GM21360 (cell line): ENCODE measurements at regions not wholly inside any gene's neighbourhood (a gene's known extent, or its start where the extent isn't known, plus 50 kb on each side); places are given as distances from the start of the nearest gene placed in this dataset.
"Not testable (repeated sequence)": the region's sequence is repeated elsewhere in the genome, so short reads cannot be mapped to it uniquely, and the experiment has no call there.

Experiments
- ATAC-seq: cut with Tn5 transposase; IDR thresholded peaks from one replicate; pipeline ENCODE4 v1.9.1; 2021; ENCODE audit warnings: mild to moderate bottlenecking, moderate library complexity; ENCODE audit not compliant: unreplicated experiment

DNA sequence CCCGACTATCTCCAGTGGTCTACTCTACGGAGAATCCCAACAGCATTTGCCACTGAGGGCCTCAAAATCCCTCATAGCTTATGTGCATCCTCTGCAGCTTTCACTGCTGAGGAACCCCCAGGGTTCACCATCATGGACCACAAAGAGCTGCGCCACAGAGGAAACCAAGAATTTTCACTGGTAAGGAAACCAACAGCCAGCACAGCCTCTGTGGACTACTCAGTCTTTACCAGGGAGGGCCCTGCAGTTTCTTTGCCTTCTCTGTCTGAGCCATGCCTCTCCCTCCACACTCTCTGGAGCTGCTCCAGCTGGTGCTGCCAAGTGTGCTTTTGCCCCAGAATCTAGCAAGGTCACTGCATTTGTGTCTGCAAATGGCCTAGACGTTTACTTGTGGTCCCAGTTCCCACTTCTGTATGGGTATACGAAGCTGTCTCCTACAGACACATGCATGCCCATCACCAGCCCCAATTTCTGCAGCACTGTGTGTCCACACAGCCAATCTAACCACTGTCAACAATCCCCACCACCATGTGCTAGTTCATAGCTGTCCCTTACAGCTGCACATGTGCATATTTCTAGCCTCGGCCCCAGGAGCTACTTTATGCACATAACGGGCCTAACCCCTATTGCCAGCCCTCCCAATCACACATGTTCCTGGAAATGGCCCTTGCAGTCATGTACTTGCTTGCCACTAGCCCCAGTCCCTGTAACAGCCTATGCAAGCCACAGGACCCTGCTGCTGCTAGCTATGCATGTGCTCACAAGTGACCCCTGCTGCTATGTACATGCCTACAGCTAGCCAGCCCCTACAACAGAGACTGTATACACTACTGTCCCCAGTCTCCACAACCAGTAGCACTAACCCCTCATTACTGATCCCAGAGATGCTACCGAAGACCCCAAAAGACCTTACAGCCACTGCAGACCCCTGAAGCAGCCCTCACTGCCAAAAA, 1437.4 kb downstream of the CDH11 start:
- ATAC-seq = no peak

DNA sequence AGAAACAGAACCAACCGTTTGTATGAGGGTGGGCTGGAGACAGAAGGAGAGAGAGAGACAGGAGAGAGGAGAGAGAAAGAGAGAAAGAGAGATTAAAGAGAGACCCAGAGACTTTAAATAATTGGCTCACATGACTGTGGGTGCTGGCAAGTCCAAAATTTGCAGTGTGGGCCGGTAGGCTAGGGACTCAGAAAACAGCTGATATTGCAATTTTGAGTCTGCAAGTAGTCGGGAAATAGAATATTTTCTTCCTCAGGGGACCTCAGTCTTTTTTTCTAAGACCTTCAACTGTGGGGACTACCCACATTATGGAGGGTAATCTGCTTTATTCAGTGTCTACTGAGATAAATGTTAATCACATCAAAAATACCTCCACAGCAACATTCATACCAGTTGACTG, 1439.0 kb downstream of the CDH11 start:
- ATAC-seq = no peak

DNA sequence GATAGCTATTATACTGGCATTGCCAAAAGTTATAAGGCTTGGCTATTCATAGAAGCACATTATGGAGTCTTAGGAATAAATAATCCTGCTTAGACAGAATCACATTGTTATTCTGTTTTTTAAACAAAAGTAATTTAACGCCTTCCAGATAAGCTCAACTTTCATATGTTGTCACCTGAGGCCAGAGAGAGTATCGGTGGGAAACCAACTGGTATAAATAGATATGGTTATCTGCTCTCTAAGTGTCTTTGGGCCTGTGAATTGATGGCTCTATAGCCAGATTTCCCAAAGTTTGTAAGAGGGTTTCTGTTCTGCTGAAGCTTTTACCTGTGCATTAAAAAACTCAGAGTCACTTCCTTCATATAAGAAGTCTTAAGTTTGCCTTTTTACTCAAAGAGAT, 1449.4 kb downstream of the CDH11 start:
- no peak for ATAC-seq

DNA sequence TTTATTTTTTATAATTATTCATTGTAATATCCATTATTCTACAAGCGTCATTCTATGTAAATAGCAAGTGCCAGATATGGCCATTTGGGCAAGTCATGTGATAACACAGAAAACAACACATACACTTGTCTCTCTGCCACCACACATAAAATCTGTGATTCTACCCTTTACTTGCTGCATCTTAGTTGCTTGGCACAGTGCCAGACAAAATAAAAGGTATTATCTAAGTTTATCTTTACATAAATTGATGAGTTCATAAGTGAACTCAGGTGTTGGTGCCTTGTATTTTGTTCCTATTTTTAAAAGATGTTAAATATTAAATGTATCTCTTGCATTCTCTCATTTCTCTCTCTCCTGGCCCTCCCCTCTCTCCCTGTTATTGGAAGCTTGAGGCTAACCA, 1458.7 kb downstream of the CDH11 start:
- no peak for ATAC-seq

DNA sequence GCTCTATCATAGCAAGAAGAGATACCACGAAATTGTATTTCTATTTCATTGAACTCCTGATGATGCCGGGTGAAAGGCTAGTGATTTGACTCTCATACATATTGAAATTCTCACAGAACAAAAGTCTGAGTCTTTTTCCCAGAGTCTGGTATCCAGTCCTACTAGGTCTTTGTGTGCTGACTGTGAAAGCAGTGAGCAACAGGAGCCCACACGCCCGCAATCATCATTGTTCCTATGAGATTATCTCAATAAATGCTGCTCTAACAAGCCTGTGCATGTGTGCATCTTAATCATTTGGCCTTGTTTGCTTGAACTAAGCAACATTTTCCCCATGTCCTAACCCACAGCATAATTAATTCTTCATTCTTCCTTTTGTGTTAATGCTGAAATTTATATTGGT, 1466.0 kb downstream of the CDH11 start:
- no peak for ATAC-seq

DNA sequence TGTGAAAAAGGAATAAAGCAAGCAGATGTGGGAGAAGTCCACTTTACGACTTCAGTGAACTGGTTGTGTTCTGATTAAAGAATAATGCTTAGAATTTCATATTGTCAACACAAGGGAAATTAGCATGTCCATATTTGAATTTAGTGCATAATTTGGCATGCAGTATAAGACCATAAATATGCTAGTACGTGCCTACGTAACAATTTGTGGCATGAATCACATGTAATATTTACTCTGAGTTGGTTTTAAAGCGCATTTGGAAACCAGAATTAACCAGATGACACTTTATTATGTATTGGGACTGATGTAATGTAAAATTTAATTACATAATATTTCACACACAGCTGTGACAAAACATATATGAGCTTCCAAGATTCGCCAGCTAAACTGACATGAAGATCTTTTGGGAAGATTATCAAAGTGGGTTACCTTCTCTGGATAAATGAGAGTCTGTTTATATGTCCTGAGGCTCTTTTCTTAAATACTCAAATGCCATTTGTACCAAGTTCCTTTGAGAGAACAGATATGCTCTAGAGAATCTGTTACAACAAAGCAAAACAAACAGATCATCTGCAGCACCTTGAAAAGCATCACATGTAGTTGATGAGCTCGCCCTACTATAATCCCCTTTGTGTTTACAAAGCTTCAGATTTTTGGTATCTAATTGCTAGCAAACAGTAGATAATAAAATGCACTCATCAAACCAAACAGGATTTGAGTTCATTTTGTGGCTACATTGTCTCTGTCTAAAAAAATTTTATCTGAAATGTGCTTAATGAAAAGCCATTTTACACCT, 1468.6 kb downstream of the CDH11 start:
- ATAC-seq = no peak

DNA sequence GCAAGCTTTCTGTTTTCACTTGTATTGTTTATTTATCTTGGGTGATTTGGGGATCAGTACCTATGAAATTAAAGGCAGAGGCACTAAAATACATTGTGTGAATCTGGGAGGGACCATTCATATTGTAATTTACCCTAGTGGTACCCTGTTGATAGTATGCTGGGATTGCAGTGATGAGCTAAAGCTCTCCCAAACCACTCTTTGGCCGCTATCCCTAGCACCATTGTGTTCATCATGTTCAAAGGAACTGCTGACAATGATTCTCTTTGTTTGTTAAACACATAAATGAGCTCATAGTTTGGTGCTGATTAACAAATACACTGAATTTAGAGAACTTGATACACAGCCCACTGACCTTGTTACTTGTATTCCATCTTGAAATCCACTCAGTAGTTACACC, 1469.8 kb downstream of the CDH11 start:
- ATAC-seq = no peak

DNA sequence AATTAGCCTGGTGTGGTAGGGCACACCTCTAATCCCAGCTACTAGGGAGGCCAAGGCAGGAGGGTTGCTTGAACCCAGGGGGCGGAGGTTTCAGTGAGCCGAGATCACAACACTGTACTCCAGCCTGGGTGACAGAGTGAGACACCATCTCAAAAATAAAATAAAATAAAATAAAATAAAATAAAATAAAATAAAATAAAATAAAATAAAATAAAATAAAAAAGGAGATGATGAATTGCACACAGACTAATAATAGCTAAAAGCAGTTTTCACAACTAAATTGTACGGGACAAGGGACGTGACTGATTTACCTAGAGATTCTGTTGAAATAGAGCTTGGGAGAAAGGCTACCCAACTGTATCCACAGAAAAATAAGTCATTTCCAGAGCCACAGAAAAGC, 1471.3 kb downstream of the CDH11 start:
- no peak for ATAC-seq

DNA sequence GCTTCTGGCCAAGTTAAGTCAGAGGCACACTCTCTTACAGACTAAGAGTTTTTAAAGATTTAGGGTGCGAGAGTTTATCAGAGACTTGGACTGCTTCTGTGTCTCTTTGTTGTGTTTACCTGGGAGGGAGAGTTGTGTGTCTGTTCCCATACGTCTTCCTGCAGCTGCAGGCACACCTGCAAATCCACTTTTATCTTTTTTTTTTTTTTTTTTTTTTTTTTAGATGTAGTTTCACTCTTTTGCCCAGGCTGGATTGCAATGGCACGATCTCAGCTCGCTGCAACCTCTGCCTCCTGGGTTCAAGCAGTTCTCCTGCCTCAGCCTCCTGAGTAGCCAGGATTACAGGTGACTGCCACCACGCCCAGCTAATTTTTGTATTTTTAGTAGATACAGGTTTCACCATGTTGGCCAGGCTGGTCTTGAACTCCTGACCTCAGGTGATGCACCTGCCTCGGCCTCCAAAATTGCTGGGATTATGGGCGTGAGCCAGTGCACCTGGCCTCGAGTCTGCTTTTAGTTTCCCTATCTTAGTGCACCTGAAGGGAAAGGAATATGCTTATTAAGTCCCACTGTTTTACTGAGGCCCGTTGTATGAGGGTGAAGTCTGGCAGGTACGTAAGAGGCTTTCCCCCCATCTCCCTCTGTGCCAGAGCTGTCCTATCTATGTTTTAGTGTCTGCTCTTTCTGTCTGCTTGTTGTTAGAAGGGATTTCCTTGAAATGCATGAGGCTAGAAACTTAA, 1488.0 kb downstream of the CDH11 start:
- not testable (repeated sequence) for ATAC-seq

DNA sequence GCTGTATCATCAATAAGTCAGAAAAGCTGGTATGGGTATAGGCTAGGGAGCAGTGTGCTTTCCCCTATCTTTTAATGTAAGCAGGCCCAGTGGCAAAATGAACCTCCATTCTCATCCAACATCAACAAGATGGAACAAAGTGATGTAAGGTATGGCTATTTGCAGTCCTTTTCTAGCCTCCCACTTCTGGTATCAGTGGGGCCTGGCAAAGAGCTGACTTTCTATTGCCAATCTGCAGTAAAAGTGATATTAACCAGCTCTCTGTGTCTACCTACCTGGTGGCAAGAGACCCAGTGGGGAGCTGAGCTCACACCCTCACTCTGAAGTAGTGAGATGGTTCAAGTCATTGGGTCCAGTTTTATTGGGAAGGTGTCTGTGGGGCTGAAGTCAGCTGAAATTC, 1492.6 kb downstream of the CDH11 start:
- ATAC-seq = no peak

DNA sequence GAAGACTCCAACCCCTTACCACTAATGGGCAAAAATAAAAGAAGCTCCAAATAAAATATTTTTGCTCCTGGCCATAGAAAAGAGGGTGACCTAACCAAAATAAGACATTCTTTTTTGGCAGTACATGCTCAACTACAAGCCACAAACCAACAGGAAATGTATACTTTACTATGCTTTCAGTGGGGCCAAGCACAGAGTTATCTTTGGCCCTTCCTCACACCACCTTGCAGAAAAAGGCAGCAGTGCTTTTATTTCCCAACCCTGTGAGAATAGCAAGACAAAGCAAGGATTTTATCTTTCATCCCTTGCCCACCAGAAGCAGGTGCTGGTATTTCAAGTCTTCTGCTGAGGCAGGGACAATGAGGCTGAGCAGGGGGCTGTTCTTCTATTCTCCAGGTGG, 1493.1 kb downstream of the CDH11 start:
- no peak for ATAC-seq

DNA sequence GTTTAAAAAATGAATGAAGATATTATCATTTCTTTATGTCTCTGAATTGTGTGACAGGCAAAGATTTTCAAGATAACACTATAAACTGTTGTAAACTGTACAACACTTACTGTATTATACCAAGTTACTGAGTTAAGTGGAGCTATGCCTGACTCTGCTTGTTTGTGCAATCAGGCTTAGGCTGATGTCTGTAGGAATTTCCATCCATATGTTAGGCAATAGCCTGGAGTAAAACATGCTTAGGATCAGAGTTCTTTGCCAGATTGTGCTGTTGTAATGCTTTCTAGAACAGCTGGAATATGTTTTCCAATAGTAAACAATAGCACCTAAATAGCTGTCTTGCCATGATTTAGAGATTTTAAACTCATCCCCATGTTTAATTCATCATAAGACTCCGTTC, 1496.7 kb downstream of the CDH11 start:
- ATAC-seq = no peak

DNA sequence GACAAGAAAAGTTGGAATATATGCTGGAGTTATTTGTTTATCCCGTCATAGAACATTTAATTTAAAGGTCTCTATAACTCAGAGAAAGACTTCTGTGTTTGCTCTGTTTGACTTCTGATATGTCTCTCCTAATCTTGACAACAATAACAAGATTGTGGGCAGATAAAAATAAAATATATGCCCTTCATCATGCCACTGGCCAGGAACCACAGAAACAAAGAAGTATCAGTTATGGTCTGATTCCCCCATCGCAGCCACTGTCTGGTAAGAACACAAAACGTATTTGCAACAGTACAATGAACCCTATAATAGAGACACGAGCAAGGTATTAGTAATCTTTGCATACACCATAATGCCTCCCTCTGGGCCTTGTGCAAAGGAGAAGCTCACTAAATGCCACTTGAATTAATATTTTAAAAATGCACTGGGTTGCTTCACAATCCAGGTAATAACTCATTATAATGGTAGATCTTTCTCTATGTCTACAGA, 1498.3 kb downstream of the CDH11 start:
- ATAC-seq = no peak

DNA sequence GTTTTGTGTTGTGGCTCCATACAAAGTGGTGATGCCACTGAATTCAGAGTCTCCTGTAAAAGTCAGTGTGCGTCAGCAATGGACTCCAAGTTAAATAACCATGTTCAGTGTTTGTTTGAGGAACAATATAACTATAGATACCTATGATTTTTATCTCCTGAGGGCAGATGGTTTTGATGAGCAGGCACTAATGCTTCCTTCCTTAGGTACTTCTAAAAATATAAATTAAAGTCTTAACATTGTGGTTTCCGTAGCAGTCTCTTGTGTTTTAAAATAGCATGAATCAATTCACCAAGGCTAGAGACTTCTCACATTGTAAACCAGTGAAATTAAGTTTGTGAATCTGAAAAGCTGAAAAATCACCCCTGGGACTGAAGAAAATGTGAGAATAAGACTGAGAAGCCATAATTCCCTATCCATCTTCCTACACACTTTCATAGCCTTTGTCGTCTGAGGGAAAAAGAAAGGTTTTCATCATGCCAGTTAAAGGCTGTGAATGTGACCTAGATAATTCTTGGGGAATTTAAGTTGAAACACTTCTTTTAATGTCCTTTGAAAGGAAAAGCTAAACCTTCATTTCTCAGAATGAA, 1502.9 kb downstream of the CDH11 start:
- no peak for ATAC-seq

DNA sequence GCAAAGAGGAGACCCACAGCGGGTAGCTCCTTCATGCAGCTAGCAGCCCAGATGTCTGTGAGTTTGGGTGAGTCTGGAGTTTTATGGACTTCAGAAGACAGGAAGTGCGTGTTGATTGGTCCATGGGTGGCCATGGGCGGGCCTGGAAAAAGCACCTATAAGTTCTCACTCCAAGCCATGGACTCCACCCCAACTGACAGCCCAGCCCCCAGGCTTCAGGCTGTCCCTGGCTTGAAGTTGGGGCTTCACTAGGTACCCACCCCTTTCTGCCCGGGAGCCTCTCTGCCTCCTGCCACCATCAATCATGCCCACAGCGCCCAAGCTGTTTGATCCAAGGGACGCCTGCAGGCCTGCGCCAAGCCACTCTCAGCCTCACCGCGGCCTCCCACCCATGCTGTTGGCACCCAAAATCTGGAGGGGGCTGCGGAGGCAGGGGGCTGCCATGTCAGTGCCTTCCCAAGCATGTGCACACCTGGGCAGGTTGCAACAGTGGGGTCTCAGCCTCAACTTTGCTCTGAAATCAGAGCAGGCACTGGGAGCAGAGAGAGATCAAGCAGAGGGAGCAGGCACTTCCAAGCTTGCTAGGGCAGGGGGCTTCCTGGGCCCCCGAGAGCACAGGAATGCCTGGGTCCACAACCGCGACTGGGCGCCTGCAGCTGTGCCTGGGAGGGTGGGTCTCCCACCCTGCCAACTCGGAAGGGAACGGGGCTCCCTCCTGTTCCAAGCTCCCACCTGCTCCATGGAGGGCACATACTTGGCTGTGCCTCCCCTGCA, 1503.7 kb downstream of the CDH11 start:
- no peak for ATAC-seq

DNA sequence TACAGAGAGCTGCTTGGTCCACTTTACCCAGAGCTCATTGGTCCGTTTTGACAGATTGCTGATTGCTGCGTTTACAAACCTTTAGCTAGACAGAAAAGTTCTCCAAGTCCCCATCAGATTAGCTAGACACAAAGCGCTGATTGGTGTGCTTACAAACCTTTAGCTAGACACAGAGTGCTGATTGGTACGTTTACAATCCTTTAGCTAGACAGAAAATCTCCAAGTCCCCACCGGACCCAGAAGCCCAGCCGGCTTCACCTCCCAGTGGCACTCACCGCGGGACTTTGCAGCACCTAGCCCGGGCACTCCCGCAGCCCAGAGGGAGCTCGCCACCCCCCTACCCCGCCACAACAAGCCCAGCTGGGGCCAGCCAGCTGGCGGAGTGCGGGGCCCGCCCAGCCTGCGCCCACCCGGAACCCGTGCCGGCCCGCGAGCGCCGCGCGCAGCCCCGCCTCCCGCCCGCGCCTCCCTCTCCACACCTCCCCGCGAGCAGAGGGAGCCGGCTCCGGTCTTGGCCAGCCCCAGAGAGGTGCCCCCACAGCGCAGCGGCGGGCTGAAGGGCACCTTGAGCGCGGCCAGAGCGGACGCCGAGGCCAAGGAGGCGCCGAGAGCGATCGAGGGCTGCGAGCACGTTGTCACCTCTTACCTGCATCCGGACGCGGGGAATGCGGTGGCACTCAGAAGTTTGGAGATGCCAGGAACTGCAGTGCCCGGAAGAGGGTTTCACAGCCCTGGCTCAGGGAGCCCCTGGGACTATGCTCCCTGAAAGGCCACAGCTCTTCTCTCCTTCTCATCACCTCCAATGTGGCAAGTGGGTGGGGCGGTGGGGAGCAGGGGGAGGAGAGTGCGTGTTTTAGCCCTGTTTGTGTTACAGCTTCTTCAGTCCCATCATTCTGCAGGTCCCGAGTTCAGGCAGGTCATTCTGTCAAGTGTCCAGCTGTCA, 1504.5 kb downstream of the CDH11 start:
- ATAC-seq = no peak

DNA sequence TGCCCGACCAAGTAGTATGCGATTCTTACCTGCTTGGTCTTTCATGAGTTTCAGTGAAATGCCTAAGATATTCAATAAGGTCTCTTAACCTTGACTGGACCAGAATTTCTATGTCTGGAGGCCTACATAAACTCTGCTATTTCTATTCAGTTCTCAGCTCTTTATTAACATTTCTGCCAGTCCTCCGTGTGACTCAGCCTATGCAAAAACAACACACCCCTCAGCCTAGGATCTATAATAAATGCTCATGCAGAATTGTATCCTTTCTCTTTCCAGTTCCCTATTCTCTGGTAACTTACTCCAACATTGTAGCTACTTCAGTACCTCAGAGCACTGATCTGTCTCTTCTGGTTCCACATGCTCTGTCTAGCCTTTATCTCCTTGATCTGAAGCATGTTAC, 1507.4 kb downstream of the CDH11 start:
- no peak for ATAC-seq

DNA sequence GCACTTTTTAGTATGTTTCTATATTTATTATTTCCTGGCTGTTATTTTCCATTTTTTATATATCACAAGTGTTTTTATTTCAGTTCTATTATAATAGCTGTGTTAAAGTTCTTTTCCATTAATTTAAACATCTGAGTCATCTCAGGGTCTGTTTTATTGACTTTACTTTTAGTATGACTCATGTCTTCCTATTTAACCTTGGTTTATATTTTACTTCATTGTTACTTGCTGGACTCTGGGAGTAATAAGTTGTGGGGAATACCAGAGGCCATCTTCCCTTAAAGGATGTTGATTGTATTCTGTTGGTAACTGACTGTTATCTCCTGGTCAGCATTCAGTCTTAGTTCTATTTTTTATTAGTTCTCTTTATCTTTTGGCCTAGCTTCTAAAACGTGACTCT, 1508.2 kb downstream of the CDH11 start:
- no peak for ATAC-seq
